ENCODE measurements at regions not wholly inside any gene's neighbourhood (a gene's known extent, or its start where the extent isn't known, plus 50 kb on each side); places are given as distances from the start of the nearest gene placed in this dataset.

DNA sequence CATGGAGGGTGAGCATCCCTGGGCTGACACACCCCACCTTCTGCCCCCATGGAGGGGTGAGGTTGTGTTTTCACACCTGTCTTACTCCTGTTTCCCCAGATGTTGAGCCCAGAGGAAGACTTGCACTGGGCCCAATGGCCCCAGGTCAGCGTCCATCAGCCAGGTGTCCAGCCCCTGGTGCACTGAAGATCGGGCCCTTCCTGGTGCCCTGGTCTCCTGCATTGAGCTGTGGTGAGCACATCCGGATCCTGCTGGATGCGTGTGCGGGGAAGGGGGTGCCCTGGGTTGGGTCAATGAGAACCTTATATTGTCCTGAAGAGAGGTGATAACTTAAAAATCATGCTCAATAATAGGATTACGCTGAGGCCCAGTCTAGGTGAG lies 227.3 kb downstream of the SNRPN start:
- TF ChIP-seq, protein P1, sequence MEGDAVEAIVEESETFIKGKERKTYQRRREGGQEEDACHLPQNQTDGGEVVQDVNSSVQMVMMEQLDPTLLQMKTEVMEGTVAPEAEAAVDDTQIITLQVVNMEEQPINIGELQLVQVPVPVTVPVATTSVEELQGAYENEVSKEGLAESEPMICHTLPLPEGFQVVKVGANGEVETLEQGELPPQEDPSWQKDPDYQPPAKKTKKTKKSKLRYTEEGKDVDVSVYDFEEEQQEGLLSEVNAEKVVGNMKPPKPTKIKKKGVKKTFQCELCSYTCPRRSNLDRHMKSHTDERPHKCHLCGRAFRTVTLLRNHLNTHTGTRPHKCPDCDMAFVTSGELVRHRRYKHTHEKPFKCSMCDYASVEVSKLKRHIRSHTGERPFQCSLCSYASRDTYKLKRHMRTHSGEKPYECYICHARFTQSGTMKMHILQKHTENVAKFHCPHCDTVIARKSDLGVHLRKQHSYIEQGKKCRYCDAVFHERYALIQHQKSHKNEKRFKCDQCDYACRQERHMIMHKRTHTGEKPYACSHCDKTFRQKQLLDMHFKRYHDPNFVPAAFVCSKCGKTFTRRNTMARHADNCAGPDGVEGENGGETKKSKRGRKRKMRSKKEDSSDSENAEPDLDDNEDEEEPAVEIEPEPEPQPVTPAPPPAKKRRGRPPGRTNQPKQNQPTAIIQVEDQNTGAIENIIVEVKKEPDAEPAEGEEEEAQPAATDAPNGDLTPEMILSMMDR (conservative IDR thresholded peaks at IDR 0.05; ENCODE audit: low read length): no peak
- no peak for TF ChIP-seq EZH2phosphoT487 (IDR thresholded peaks at IDR 0.05; ENCODE audit: borderline replicate concordance)
